OCI-LY1 (cell line): ENCODE measurements at regions not wholly inside any gene's neighbourhood (a gene's known extent, or its start where the extent isn't known, plus 50 kb on each side); places are given as distances from the start of the nearest gene placed in this dataset.

Source experiments
- CTCF ChIP-seq: fragments of 200-600 bp; sonication (generic), shearing (Covaris generic); IDR thresholded peaks from 2 replicates; pipeline ENCODE4 v1.5.1; 2017; ENCODE audit warnings: mild to moderate bottlenecking, antibody characterized with exemption, low read length, moderate library complexity, mixed read lengths
- EZH2 ChIP-seq: fragments of 200-600 bp; sonication (generic), shearing (Covaris generic); IDR thresholded peaks from 2 replicates; pipeline ENCODE4 v1.8.0; 2017; ENCODE audit warnings: borderline replicate concordance, mixed run types, mild to moderate bottlenecking, antibody characterized with exemption, low read length, moderate library complexity, mixed read lengths

GRCh38 chr15:31540633-31541032 lies 214.0 kb downstream of the KLF13 start:
- TF ChIP-seq CTCF (no peak), EZH2 (no peak)
